ENCODE measurements at regions not wholly inside any gene's neighbourhood (a gene's known extent, or its start where the extent isn't known, plus 50 kb on each side); places are given as distances from the start of the nearest gene placed in this dataset.

DNA sequence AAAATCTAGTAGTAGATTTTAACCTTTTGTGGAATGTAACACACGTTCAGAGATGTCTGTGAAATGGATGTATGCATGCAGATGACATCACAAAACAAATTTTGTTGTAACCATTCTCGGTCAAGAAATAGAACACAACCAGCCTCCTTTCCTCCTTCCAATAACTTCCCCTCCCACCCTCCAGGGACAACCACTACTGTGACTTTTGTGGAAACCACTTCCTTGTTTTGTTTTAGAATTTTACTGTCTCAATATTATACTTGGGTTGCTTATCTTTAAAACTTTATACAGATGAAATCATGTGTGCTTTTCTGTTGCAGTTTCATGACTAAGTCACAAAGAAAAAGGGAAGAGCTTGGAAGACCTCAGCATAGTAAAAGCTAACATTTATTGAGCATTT, 189.4 kb upstream of the NCAM1 start:
- intact Hi-C loops (cut with DNase I; ENCODE audit: low total_unique reads) = no loop called here
- 15 to 37% methylated on average over 2 of the region's 2 CpGs for WGBS, 2 donors (ENCODE audit: low coverage in 1 of 2)
- Histone ChIP-seq H3K27me3 (no peaks in the 10 kb centered on the region), H3K4me3 (no peak overlapping the region), H3K27ac (no peak overlapping the region), H3K4me1 (no peaks in the 10 kb centered on the region), H3K9me3 (no peaks in the 10 kb centered on the region), H3K36me3 (no peaks in the 10 kb centered on the region)
- TF ChIP-seq EP300 (IDR thresholded peaks at IDR 0.05; ENCODE audit: low read depth) (no peak), POLR2A (IDR thresholded peaks at IDR 0.05) (no peak), POLR2AphosphoS5 (IDR thresholded peaks at IDR 0.05) (no peak)
- TF ChIP-seq, protein P1, sequence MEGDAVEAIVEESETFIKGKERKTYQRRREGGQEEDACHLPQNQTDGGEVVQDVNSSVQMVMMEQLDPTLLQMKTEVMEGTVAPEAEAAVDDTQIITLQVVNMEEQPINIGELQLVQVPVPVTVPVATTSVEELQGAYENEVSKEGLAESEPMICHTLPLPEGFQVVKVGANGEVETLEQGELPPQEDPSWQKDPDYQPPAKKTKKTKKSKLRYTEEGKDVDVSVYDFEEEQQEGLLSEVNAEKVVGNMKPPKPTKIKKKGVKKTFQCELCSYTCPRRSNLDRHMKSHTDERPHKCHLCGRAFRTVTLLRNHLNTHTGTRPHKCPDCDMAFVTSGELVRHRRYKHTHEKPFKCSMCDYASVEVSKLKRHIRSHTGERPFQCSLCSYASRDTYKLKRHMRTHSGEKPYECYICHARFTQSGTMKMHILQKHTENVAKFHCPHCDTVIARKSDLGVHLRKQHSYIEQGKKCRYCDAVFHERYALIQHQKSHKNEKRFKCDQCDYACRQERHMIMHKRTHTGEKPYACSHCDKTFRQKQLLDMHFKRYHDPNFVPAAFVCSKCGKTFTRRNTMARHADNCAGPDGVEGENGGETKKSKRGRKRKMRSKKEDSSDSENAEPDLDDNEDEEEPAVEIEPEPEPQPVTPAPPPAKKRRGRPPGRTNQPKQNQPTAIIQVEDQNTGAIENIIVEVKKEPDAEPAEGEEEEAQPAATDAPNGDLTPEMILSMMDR (IDR thresholded peaks at IDR 0.05) = no peak
- no peak for DNase-seq
- in situ Hi-C loops (cut with MboI; ENCODE audit: low pct_ligation_motif_present in 1 of 4, low pct_unique_long_range_greater_than_20kb in 1 of 4, low sequenced_read_pairs in 3 of 4) = no loop called here

DNA sequence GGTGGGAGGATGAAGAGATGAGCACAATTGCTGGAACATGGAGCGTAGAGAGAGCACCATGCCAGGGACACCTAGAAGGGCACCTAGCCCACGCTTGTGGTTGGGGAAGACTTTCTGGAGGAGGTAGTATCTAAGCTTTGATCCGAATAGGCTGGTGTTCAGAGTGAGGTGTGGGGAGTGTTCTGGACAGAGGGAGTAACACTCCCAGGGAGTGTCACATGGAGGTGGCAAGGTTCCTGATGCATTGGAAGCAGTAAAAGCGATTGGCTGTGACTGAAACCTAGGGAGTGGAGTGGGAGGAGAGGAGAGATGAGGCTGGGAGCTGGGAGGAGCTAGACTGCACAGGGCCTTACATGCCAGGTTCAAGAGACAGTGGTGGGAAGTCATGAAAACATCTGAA, 188.0 kb upstream of the NCAM1 start:
- Histone ChIP-seq H3K36me3 (no peaks in the 10 kb centered on the region), H3K9me3 (no peaks in the 10 kb centered on the region), H3K4me1 (no peaks in the 10 kb centered on the region), H3K4me3 (no peak overlapping the region), H3K27ac (no peak overlapping the region), H3K27me3 (no peaks in the 10 kb centered on the region)
- 65% methylated on average over 4 of the region's 4 CpGs; no CpG with 5 or more reads in 1 of the 2 donors for WGBS, 2 donors (ENCODE audit: low coverage in 1 of 2)
- intact Hi-C loops (cut with DNase I; ENCODE audit: low total_unique reads) = no loop called here
- in situ Hi-C loops (cut with MboI; ENCODE audit: low pct_ligation_motif_present in 1 of 4, low pct_unique_long_range_greater_than_20kb in 1 of 4, low sequenced_read_pairs in 3 of 4) = no loop called here
- DNase-seq = no peak
- TF ChIP-seq, protein P1 (IDR thresholded peaks at IDR 0.05) = no peak
- TF ChIP-seq POLR2A (IDR thresholded peaks at IDR 0.05) = no peak
- TF ChIP-seq EP300 (IDR thresholded peaks at IDR 0.05; ENCODE audit: low read depth) = no peak
- TF ChIP-seq POLR2AphosphoS5 (IDR thresholded peaks at IDR 0.05) = no peak

DNA sequence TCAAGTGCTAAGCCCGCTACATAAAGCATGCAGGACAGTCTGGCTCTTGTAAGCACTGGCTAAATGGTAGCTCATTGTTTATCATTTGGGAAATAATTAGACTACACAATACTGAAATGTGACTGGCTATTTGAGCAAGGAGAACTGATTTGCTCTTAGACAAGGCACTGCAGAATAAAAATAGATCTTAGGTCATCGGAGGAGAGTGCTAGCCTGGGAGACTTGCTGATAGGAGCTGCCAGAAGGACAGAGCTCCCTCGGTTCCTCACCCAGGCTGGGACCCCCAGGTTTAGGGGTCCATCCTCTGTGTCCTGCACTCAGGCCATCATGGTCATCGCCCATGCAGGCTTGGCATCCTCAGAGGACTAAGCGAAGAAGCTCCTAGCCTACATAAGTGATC, 184.4 kb upstream of the NCAM1 start:
- H3K4me3 ChIP-seq = no peak overlapping the region
- intact Hi-C loops (cut with DNase I; ENCODE audit: low total_unique reads) = no loop called here
- TF ChIP-seq, protein P1 (IDR thresholded peaks at IDR 0.05) = no peak
- TF ChIP-seq POLR2A (IDR thresholded peaks at IDR 0.05) = no peak
- no peak for TF ChIP-seq EP300 (IDR thresholded peaks at IDR 0.05; ENCODE audit: low read depth)
- no peak for TF ChIP-seq POLR2AphosphoS5 (IDR thresholded peaks at IDR 0.05)
- no peaks in the 10 kb centered on the region for H3K9me3 ChIP-seq
- DNase-seq = no peak
- H3K36me3 ChIP-seq = no peaks in the 10 kb centered on the region
- in situ Hi-C loops (cut with MboI; ENCODE audit: low pct_ligation_motif_present in 1 of 4, low pct_unique_long_range_greater_than_20kb in 1 of 4, low sequenced_read_pairs in 3 of 4) = no loop called here
- no peaks in the 10 kb centered on the region for H3K4me1 ChIP-seq
- H3K27me3 ChIP-seq = no peaks in the 10 kb centered on the region
- H3K27ac ChIP-seq = no peak overlapping the region
- 69 to 85% methylated on average over 3 to 5 of the region's 5 CpGs for WGBS, 2 donors (ENCODE audit: low coverage in 1 of 2)

DNA sequence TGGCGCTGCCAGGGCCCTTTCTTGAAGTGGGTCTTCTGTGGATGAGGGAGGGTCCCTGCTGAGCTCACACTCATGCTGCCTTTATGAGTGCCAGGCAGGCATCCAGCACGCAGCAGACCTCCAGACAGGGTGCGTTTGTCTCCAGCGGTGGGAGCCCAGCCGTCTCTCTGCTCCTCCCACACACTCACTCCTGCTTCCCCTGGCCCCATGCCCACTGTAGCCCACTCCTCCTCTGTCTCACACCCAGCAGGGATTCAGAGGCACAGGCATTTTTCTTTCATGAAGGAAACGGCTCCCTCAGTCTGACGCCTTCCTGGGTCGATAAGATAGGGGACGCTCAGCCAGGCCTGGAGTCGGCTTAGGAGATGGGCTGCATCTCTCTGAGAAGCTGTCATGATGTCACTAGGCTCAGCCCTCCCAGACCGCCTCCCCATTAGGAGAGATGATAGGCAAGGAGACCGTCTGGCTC, 183.9 kb upstream of the NCAM1 start:
- no peak for TF ChIP-seq POLR2AphosphoS5 (IDR thresholded peaks at IDR 0.05)
- TF ChIP-seq EP300 (IDR thresholded peaks at IDR 0.05; ENCODE audit: low read depth) = no peak
- no peak for TF ChIP-seq POLR2A (IDR thresholded peaks at IDR 0.05)
- TF ChIP-seq, protein P1 (IDR thresholded peaks at IDR 0.05) = no peak
- in situ Hi-C loops (cut with MboI; ENCODE audit: low pct_ligation_motif_present in 1 of 4, low pct_unique_long_range_greater_than_20kb in 1 of 4, low sequenced_read_pairs in 3 of 4) = no loop called here
- no peak for DNase-seq
- WGBS, 2 donors (ENCODE audit: low coverage in 1 of 2) = 73% methylated on average over 12 of the region's 12 CpGs; no CpG with 5 or more reads in 1 of the 2 donors
- Histone ChIP-seq H3K4me1 (no peaks in the 10 kb centered on the region), H3K9me3 (no peaks in the 10 kb centered on the region), H3K27me3 (no peaks in the 10 kb centered on the region), H3K36me3 (no peaks in the 10 kb centered on the region), H3K4me3 (no peak overlapping the region), H3K27ac (no peak overlapping the region)
- intact Hi-C loops (cut with DNase I; ENCODE audit: low total_unique reads) = no loop called here

All from transverse colon (tissue), 4 donors.